ENCODE measurements at regions not wholly inside any gene's neighbourhood (a gene's known extent, or its start where the extent isn't known, plus 50 kb on each side); places are given as distances from the start of the nearest gene placed in this dataset.

DNA sequence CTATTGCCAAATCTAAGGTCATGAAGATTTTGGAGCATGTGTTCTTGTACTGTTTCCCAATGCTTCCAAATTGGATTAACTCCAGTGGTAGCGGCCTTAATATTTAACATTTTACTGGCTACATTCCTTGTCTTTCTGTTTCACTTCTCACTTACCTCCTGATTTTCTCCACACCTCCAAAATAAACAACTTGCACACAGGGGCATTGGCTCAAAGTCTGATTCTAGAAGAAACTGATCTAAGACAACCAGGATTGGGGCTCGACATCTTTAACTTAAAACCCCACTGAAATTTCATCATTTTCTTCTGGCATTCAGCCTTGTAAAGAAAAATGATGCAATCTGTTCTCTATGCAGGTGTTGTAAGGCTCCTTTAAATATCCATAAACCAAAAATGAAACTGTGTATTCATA lies 557.9 kb upstream of the ID4 start:
- Histone ChIP-seq H3K4me1 (ENCODE audit: control insufficient read depth, insufficient read depth, low read length) (no peaks in the 10 kb centered on the region), H3K9me1 (ENCODE audit: insufficient read depth, low read length) (no peaks in the 10 kb centered on the region), H4K20me1 (ENCODE audit: insufficient read depth, low read length) (no peaks in the 10 kb centered on the region), H3K4ac (ENCODE audit: low read depth, low read length) (no peak overlapping the region), H4K91ac (ENCODE audit: insufficient read depth, low read depth, low read length) (no peak overlapping the region), H4K8ac (ENCODE audit: low read depth in 2 of 2, low read length in 2 of 2) (no peak overlapping the region), H3K18ac (ENCODE audit: low read depth, low read length) (no peak overlapping the region), H3K36me3 (ENCODE audit: control insufficient read depth, insufficient read depth, low read length) (no peaks in the 10 kb centered on the region), H3K9ac (ENCODE audit: low read depth, low read length) (no peak overlapping the region), H3K4me3 (ENCODE audit: insufficient read depth, low read depth, low read length) (no peak overlapping the region), H3K56ac (ENCODE audit: extremely low read depth, insufficient read depth, low read length) (no peak overlapping the region), H3K9me3 (ENCODE audit: control insufficient read depth, insufficient read depth, low read length) (0 out of 2 replicates have a peak, but pooled peaks cover 2% of the 10 kb centered on the region), H3K23ac (ENCODE audit: low read depth, low read length) (no peak overlapping the region), H3K79me1 (ENCODE audit: low read depth in 1 of 2, low read length in 2 of 2) (no peaks in the 10 kb centered on the region), H2BK120ac (ENCODE audit: low read depth, low read length) (no peak overlapping the region), H3K4me2 (ENCODE audit: low read depth, low read length) (no peak overlapping the region), H2BK5ac (ENCODE audit: low read depth, low read length, poor library complexity, severe bottlenecking) (no peak overlapping the region), H2AFZ (replicated peaks; ENCODE audit: low read length, poor library complexity) (no peak overlapping the region), H2AK5ac (ENCODE audit: low read depth, low read length) (no peak overlapping the region), H3K27me3 (ENCODE audit: control insufficient read depth, insufficient read depth, low read length) (no peaks in the 10 kb centered on the region), H4K5ac (ENCODE audit: low read depth, low read length) (no peak overlapping the region), H3K27ac (ENCODE audit: insufficient read depth, low read length) (no peak overlapping the region), H2BK15ac (ENCODE audit: low read depth, low read length) (no peak overlapping the region), H2BK20ac (ENCODE audit: low read depth, low read length) (no peak overlapping the region), H3K14ac (replicated peaks; ENCODE audit: low read depth, low read length) (no peak overlapping the region), H2AK9ac (replicated peaks; ENCODE audit: low read depth, low read length, poor library complexity) (no peak overlapping the region)
- ChIA-PET POLR2A (ENCODE audit: unreplicated experiment) (no interaction called here), CTCF (no interaction called here)
- no CpG with 5 or more reads among the region's 2 CpGs for WGBS, 2 experiments (ENCODE audit: extremely low coverage in 2 of 2, insufficient read length in 1 of 2)
- DNase-seq (no peak), ATAC-seq (ENCODE audit: low read depth) (no peak)
- dilution Hi-C loops (cut with HindIII; ENCODE audit: low sequenced_read_pairs, unreplicated experiment) (no loop called here), in situ Hi-C loops (cut with MboI; ENCODE audit: low sequenced_read_pairs) (no loop called here), intact Hi-C loops (cut with micrococcal nuclease) (no loop called here)
- no TSS peak for BruUV-seq (replicated peaks)
- TF ChIP-seq, protein P1, sequence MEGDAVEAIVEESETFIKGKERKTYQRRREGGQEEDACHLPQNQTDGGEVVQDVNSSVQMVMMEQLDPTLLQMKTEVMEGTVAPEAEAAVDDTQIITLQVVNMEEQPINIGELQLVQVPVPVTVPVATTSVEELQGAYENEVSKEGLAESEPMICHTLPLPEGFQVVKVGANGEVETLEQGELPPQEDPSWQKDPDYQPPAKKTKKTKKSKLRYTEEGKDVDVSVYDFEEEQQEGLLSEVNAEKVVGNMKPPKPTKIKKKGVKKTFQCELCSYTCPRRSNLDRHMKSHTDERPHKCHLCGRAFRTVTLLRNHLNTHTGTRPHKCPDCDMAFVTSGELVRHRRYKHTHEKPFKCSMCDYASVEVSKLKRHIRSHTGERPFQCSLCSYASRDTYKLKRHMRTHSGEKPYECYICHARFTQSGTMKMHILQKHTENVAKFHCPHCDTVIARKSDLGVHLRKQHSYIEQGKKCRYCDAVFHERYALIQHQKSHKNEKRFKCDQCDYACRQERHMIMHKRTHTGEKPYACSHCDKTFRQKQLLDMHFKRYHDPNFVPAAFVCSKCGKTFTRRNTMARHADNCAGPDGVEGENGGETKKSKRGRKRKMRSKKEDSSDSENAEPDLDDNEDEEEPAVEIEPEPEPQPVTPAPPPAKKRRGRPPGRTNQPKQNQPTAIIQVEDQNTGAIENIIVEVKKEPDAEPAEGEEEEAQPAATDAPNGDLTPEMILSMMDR (conservative IDR thresholded peaks at IDR 0.05; ENCODE audit: low read depth, low read length), result no peak
- TF ChIP-seq SMC3 (IDR thresholded peaks at IDR 0.05; ENCODE audit: low read depth, low read length) (no peak), MXI1 (IDR thresholded peaks at IDR 0.05; ENCODE audit: borderline replicate concordance, low read depth, low read length) (no peak), CHD1 (IDR thresholded peaks at IDR 0.05; ENCODE audit: low read depth, low read length) (no peak), NFE2L2 (IDR thresholded peaks at IDR 0.05; ENCODE audit: low read depth, low read length) (no peak), MAFK (IDR thresholded peaks at IDR 0.05; ENCODE audit: low read depth, low read length) (no peak), CEBPB (IDR thresholded peaks at IDR 0.05; ENCODE audit: low read depth, low read length) (no peak), RAD21 (IDR thresholded peaks at IDR 0.05; ENCODE audit: low read length) (no peak), FOS (IDR thresholded peaks at IDR 0.05; ENCODE audit: low read depth, low read length) (no peak), RFX5 (IDR thresholded peaks at IDR 0.05; ENCODE audit: low read depth, low read length) (no peak), POLR2A (IDR thresholded peaks at IDR 0.05; ENCODE audit: low read depth, low read length) (no peak)
- TF ChIP-seq, protein P2, sequence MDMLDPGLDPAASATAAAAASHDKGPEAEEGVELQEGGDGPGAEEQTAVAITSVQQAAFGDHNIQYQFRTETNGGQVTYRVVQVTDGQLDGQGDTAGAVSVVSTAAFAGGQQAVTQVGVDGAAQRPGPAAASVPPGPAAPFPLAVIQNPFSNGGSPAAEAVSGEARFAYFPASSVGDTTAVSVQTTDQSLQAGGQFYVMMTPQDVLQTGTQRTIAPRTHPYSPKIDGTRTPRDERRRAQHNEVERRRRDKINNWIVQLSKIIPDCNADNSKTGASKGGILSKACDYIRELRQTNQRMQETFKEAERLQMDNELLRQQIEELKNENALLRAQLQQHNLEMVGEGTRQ (IDR thresholded peaks at IDR 0.05; ENCODE audit: low read depth, low read length), result no peak
- TF ChIP-seq, protein P3, sequence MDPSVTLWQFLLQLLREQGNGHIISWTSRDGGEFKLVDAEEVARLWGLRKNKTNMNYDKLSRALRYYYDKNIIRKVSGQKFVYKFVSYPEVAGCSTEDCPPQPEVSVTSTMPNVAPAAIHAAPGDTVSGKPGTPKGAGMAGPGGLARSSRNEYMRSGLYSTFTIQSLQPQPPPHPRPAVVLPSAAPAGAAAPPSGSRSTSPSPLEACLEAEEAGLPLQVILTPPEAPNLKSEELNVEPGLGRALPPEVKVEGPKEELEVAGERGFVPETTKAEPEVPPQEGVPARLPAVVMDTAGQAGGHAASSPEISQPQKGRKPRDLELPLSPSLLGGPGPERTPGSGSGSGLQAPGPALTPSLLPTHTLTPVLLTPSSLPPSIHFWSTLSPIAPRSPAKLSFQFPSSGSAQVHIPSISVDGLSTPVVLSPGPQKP (IDR thresholded peaks at IDR 0.05; ENCODE audit: borderline replicate concordance, low read depth, low read length), result no peak

Measured in IMR-90 (cell line).